ENCODE measurements at regions not wholly inside any gene's neighbourhood (a gene's known extent, or its start where the extent isn't known, plus 50 kb on each side); places are given as distances from the start of the nearest gene placed in this dataset.

DNA sequence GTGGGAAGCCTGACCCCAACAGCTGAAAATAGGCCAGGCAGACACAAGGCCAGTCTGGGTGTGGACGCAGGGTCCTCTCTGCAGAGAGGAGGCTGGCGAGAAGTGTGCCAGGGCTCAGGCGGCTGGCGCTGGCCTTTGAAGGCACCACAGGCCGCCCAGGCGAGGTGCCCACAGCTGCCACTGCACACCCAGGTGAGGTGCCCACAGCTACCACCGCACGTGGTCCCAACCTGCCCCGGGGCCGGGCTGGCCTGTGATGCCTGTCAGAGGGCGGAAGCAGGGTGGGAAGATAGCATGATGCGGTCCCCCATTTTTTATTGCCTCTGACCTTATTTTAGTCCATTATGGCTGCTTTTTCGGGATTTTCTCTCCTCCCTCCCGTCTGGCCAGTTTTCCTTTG is 1303.9 kb downstream of the BRD1 start:
- no peak for DNase-seq (ENCODE audit: low read depth)
- H3K4me3 ChIP-seq (ENCODE audit: low read depth, low read length) = no peak overlapping the region
- TF ChIP-seq, protein P1, sequence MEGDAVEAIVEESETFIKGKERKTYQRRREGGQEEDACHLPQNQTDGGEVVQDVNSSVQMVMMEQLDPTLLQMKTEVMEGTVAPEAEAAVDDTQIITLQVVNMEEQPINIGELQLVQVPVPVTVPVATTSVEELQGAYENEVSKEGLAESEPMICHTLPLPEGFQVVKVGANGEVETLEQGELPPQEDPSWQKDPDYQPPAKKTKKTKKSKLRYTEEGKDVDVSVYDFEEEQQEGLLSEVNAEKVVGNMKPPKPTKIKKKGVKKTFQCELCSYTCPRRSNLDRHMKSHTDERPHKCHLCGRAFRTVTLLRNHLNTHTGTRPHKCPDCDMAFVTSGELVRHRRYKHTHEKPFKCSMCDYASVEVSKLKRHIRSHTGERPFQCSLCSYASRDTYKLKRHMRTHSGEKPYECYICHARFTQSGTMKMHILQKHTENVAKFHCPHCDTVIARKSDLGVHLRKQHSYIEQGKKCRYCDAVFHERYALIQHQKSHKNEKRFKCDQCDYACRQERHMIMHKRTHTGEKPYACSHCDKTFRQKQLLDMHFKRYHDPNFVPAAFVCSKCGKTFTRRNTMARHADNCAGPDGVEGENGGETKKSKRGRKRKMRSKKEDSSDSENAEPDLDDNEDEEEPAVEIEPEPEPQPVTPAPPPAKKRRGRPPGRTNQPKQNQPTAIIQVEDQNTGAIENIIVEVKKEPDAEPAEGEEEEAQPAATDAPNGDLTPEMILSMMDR (conservative IDR thresholded peaks at IDR 0.05; ENCODE audit: low read depth, low read length) = no peak

DNA sequence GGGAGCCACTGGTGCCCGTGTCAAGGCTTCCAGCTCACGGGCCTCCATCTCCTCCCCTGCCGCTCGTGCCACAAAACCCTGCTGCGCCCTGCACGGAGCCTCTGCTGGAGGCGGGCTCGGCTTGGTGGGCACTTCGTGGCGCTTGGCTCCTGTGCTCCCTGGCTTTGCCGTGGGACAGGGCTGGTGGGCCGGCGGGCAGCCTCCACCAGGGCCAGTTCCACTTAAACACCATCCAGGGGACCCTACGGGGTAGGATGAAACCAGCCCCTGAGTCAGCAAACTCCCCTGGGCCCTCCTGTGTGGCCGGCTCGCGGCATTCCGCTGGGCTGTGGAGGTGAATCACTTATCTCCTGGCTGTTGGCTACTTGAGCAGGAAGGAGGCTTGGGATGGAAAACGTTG is 1304.6 kb downstream of the BRD1 start:
- no peak for DNase-seq (ENCODE audit: low read depth)
- no peak overlapping the region for H3K4me3 ChIP-seq (ENCODE audit: low read depth, low read length)
- TF ChIP-seq, protein P1 (conservative IDR thresholded peaks at IDR 0.05; ENCODE audit: low read depth, low read length) = no peak

DNA sequence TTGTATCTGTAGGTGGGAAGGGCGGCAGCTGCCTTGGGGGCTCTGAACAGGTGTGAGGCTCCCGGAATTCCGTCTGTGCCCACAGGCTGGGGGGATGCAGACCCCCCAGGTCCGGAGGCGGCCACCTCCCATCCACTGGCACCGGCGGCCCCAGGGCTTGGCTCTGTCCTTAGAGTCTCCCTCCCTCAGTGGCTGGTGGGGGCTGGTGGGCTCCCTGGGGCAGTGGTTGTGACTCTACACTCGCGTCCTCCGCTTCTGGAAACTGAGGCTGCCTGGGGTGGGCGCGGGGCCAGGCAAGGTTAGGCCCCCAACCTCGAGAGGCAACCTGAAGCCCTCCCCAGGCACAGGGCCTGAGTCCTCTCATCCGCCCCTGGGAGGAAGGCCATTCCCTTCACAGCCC is 1305.4 kb downstream of the BRD1 start:
- TF ChIP-seq, protein P1 (conservative IDR thresholded peaks at IDR 0.05; ENCODE audit: low read depth, low read length) = no peak
- H3K4me3 ChIP-seq (ENCODE audit: low read depth, low read length) = no peak overlapping the region
- DNase-seq (ENCODE audit: low read depth) = no peak

DNA sequence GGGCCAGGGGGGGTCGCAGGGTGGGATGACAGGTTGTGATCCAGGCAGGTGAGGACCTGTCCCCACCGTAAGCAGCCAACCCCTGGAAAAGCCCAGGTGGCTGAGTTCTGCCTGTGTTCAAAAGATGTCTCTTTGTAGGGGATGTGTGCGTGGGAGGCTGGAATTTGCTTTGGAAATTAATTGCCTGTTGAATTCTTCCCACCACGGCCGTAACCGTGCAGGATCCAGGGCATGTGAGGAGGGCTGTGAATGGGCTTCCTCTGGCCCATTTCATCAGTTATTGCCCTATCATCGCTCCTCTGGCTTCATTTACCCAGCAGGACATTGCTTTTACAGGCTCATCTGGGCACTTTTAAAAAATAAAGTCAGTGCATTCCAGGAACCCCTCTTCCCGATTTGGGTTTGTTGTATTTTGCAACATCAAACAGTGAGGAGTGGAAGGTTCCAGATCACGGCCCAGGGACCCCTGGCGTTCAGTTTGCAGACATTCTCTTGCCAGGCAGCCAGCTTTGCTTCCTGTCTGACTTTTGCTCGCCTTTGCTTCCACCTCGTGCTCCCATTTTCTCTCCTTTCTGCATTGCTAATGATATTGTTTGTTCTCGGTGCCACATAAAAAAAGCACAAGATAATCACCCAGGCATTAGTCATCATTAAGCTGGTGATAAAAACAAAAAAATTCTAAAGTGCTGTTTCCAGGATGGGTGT is 1306.6 kb downstream of the BRD1 start:
- H3K4me3 ChIP-seq (ENCODE audit: low read depth, low read length) = no peak overlapping the region
- TF ChIP-seq, protein P1 (conservative IDR thresholded peaks at IDR 0.05; ENCODE audit: low read depth, low read length) = no peak
- no peak for DNase-seq (ENCODE audit: low read depth)

DNA sequence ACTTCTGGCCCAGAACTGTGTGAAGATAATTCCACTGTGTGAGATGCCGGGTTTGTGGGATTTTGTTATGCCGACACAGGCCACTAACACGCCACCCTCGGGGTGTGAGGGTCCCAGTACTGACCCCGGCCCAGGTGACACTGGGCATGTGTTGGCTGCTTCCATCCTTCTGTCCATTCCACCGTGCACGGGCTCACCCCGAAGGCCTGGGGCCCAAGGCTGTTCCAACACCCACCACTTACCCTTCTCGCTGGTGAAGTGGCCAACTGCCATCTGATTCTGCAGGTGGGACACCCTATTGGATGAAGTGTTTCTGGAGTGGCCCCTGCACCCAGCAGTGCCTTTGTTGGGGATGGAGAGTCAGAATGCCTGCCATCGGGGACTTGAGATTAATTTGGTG is 1307.5 kb downstream of the BRD1 start:
- DNase-seq (ENCODE audit: low read depth) = no peak
- no peak overlapping the region for H3K4me3 ChIP-seq (ENCODE audit: low read depth, low read length)
- TF ChIP-seq, protein P1 (conservative IDR thresholded peaks at IDR 0.05; ENCODE audit: low read depth, low read length) = no peak

DNA sequence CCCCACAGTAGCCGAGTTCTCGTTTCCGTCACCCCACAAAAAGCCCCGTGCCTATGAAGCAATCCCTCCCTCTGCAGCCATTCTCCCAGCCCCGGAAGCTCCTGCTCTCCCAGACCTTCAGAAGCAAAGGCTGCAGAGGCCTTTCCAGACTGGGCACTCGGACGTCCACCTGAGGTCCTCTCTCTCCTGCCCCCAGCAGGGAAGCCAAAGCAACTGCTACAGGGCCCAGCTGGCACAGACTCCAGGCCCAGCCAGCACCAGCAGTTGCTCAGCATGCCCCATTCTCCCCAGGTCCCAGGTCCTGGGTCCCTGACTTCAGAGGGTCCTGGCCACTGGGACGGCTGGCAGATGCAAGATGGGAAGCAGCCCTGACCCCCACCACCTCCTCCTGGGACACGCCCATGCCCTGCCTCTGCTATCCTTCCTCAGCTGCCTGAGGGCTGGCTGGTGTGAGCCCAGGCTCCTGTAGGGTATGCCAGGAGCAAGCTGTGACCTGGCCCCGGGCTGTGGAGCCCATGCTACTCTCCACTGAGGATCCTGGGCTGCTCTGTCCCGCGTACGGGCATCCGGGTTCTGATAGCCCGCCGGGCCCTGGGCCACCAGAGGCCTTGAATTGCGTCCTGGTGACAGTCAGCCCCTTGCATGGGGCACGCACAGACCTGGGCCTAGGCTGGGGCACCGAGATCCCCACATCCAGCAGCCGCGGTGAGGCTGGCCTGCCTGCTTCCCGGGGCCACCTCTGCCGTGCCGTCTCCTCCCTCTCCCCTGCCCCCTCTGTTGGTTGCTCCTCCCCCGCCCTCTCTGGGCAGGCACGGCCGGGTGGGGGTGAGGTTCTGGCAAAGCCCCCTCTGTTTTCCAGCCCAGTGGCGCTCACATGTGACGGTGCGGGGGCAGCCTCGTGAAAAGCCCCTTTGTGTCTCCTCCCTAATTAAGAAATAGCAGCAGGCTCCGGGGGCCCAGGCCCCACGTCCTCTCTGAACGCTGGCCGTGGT is 1310.3 kb downstream of the BRD1 start:
- TF ChIP-seq, protein P1 (conservative IDR thresholded peaks at IDR 0.05; ENCODE audit: low read depth, low read length) = no peak
- DNase-seq (ENCODE audit: low read depth) = no peak
- H3K4me3 ChIP-seq (ENCODE audit: low read depth, low read length) = no peak overlapping the region
